Liver (tissue), 3 donors: ENCODE measurements at regions not wholly inside any gene's neighbourhood (a gene's known extent, or its start where the extent isn't known, plus 50 kb on each side); places are given as distances from the start of the nearest gene placed in this dataset.

Source experiments
- ATF3 ChIP-seq: IDR thresholded peaks from 2 replicates; pipeline ENCODE4 v1.6.1; 2016; ENCODE audit warnings: antibody characterized with exemption
- CTCF ChIP-seq: fragments of 150-350 bp; IDR thresholded peaks from 2 replicates; pipeline ENCODE4 v1.5.1; 2017; ENCODE audit warnings: improper control_type of control experiment, low read depth, low read length; ENCODE audit not compliant: missing input control
- EGR1 ChIP-seq, 2 donors: IDR thresholded peaks; 2 replicates each; pipeline ENCODE4 v1.6.1; 2016 to 2018; ENCODE audit warnings: antibody characterized with exemption in 2 of 2, low read depth in 2 of 2
- FOXA1 ChIP-seq: IDR thresholded peaks from 2 replicates; pipeline ENCODE4 v1.6.1; 2016; ENCODE audit warnings: antibody characterized with exemption
- MAX ChIP-seq: IDR thresholded peaks from 2 replicates; pipeline ENCODE4 v1.6.1; 2016; ENCODE audit warnings: antibody characterized with exemption
- NR2F2 ChIP-seq: IDR thresholded peaks from 2 replicates; pipeline ENCODE4 v1.6.1; 2016; ENCODE audit warnings: antibody characterized with exemption
- RAD21 ChIP-seq, 2 donors: IDR thresholded peaks; 2 replicates each; pipeline ENCODE4 v1.6.1; 2016; ENCODE audit warnings: antibody characterized with exemption in 2 of 2, mild to moderate bottlenecking in 2 of 2
- REST ChIP-seq: IDR thresholded peaks from 2 replicates; pipeline ENCODE4 v1.6.1; 2016; ENCODE audit warnings: antibody characterized with exemption, mild to moderate bottlenecking
- SP1 ChIP-seq: IDR thresholded peaks from 2 replicates; pipeline ENCODE4 v1.6.1; 2018; ENCODE audit warnings: antibody characterized with exemption, mild to moderate bottlenecking
- TAF1 ChIP-seq: conservative IDR thresholded peaks from 2 replicates; pipeline ENCODE4 v1.6.1; 2016; ENCODE audit warnings: antibody characterized with exemption, mild to moderate bottlenecking
- ZBTB33 ChIP-seq: IDR thresholded peaks from 2 replicates; pipeline ENCODE4 v1.6.1; 2016; ENCODE audit warnings: antibody characterized with exemption
- donor health status: healthy.
- donor health status: healthy.

- TF ChIP-seq MAX (no peak), CTCF (no peak), NR2F2 (no peak), TAF1 (no peak), ZBTB33 (no peak), RAD21 (IDR thresholded peaks at IDR 0.05) (no peak), REST (no peak), FOXA1 (no peak), ATF3 (no peak), EGR1 (IDR thresholded peaks at IDR 0.05; ENCODE audit: low read depth in 2 of 2) (no peak), SP1 (no peak)
These were observed 433.1 kb upstream of the KAZN start for GRCh38 chr1:14165371-14165801.
